K562 (cell line): ENCODE measurements at regions not wholly inside any gene's neighbourhood (a gene's known extent, or its start where the extent isn't known, plus 50 kb on each side); places are given as distances from the start of the nearest gene placed in this dataset.

Experiments used
- ARNT ChIP-seq, 2 experiments: fragments of 450-650 bp; IDR thresholded peaks; 2 replicates each; pipeline ENCODE4 v1.6.1; 2016; ENCODE audit warnings: mild to moderate bottlenecking in 1 of 2
- BCOR ChIP-seq: fragments of 450-650 bp; IDR thresholded peaks from 2 replicates; pipeline ENCODE4 v1.6.1; 2016
- BRD9 ChIP-seq: fragments of 450-650 bp; IDR thresholded peaks from 2 replicates; pipeline ENCODE4 v1.6.1; 2018; ENCODE audit warnings: low read depth; ENCODE audit not compliant: partially characterized antibody
- CTBP1 ChIP-seq: fragments of 450-650 bp; IDR thresholded peaks from 2 replicates; pipeline ENCODE4 v1.6.1; 2016; ENCODE audit warnings: borderline replicate concordance
- ETV1 ChIP-seq: fragments of 450-650 bp; conservative IDR thresholded peaks from 2 replicates; pipeline ENCODE4 v1.6.1; 2016; ENCODE audit warnings: missing genetic modification characterization, control low read depth, low read depth, missing compliant biosample characterization
- ETV5 ChIP-seq: sonication (generic); formaldehyde crosslinking; IDR thresholded peaks from 2 replicates; pipeline ENCODE4 v1.4.0; 2020; ENCODE audit warnings: low read depth, mild to moderate bottlenecking, missing genetic modification reagents
- HDAC2 ChIP-seq: fragments of 450-650 bp; IDR thresholded peaks from 2 replicates; pipeline ENCODE4 v1.6.1; 2016; ENCODE audit warnings: mild to moderate bottlenecking
- HDAC6 ChIP-seq: IDR thresholded peaks from 2 replicates; pipeline ENCODE4 v1.6.1; 2012; ENCODE audit warnings: low read depth, mild to moderate bottlenecking, control low read depth, inconsistent platforms, low read length, moderate library complexity
- HNRNPK ChIP-seq: fragments of 200-400 bp; formaldehyde crosslinking; IDR thresholded peaks from one replicate; pipeline ENCODE4 v1.6.1; 2018; ENCODE audit warnings: mild to moderate bottlenecking, low read depth, low read length; ENCODE audit not compliant: poor library complexity, severe bottlenecking
- SAP30 ChIP-seq: fragments of 200-600 bp; sonication (generic); IDR thresholded peaks from 2 replicates; pipeline ENCODE4 v1.6.1; 2012; ENCODE audit warnings: borderline replicate concordance, low read depth, mild to moderate bottlenecking, moderate library complexity, low read length, control low read depth, inconsistent platforms; ENCODE audit not compliant: insufficient read depth, poor library complexity, severe bottlenecking
- SP2 ChIP-seq: IDR thresholded peaks from 2 replicates; pipeline ENCODE4 v1.6.1; 2011; ENCODE audit warnings: mild to moderate bottlenecking, low read depth, low read length, moderate library complexity; ENCODE audit not compliant: poor library complexity, severe bottlenecking; ENCODE audit errors: extremely low read depth
- TEAD4 ChIP-seq, 2 experiments: sonication (generic) in 1 of 2; formaldehyde crosslinking in 1 of 2; IDR thresholded peaks; 2 replicates each; pipeline versions ENCODE4 v1.6.1 to v1.8.0; 2012 to 2022; ENCODE audit warnings: borderline replicate concordance in 1 of 2, inconsistent platforms in 1 of 2, low read length in 1 of 2, mild to moderate bottlenecking in 1 of 2, missing genetic modification reagents in 1 of 2
- ZNF23 ChIP-seq: fragments of 250-450 bp; sonication (Bioruptor Pico); IDR thresholded peaks from 2 replicates; pipeline ENCODE4 v1.4.0; 2020; ENCODE audit warnings: mild to moderate bottlenecking
- ZNF384 ChIP-seq: IDR thresholded peaks from 2 replicates; pipeline ENCODE4 v1.6.1; 2012; ENCODE audit warnings: low read depth, low read length, improper control_type of control experiment
- TF ChIP-seq, protein P1 (sequence below): sonication (generic); formaldehyde crosslinking; IDR thresholded peaks from 2 replicates; pipeline ENCODE4 v1.8.1; 2023; ENCODE audit warnings: mild to moderate bottlenecking, missing genetic modification reagents
- TF ChIP-seq, protein P2 (sequence below), 2 experiments: fragments of 450-650 bp; formaldehyde crosslinking in 1 of 2; IDR thresholded peaks; 2 replicates each; pipeline versions ENCODE4 v1.4.0 to v1.6.1; 2014 to 2020; ENCODE audit warnings: mild to moderate bottlenecking in 2 of 2, borderline replicate concordance in 1 of 2, low read depth in 1 of 2
- TF ChIP-seq, protein P3 (sequence below): fragments of 250-450 bp; sonication (Bioruptor Pico); IDR thresholded peaks from 2 replicates; pipeline ENCODE4 v1.4.0; 2020; ENCODE audit warnings: mild to moderate bottlenecking

DNA sequence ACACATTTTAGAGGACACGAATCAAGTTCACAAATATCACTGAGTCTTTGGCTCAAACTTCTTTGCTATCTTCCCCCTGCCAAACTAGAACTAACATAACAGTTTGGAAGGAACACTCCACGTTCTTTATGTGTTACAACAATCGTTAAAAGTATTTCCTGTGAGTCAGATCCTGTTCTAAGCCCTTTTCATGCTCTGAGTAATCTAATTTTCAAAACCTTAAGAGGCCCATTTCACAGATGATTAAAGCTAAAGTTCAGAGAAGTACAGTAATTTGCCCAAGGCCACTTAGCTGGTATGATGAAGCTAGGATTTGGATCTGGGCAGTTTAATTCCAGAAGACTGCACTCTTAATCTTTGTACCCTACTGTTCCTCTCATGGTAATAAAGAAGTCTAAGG is 854.4 kb upstream of the INTU start (continued):
- TF ChIP-seq ZNF23 (CRISPR knock-in tag): no peak
- TF ChIP-seq, protein P1, sequence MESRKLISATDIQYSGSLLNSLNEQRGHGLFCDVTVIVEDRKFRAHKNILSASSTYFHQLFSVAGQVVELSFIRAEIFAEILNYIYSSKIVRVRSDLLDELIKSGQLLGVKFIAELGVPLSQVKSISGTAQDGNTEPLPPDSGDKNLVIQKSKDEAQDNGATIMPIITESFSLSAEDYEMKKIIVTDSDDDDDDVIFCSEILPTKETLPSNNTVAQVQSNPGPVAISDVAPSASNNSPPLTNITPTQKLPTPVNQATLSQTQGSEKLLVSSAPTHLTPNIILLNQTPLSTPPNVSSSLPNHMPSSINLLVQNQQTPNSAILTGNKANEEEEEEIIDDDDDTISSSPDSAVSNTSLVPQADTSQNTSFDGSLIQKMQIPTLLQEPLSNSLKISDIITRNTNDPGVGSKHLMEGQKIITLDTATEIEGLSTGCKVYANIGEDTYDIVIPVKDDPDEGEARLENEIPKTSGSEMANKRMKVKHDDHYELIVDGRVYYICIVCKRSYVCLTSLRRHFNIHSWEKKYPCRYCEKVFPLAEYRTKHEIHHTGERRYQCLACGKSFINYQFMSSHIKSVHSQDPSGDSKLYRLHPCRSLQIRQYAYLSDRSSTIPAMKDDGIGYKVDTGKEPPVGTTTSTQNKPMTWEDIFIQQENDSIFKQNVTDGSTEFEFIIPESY (CRISPR knock-in tag): no peak
- no peak for TF ChIP-seq SP2
- peak; percentile 36 for TF ChIP-seq BRD9
- no peak for TF ChIP-seq CTBP1
- TF ChIP-seq HDAC6: no peak
- TF ChIP-seq BCOR: peak; percentile 84
- peak; percentile 82 for TF ChIP-seq ETV1 (tag)
- TF ChIP-seq TEAD4 (IDR thresholded peaks at IDR 0.05; ENCODE audit: low read length): peak; percentile 12; the same call in 1 of the 2 replicates
- TF ChIP-seq TEAD4 (CRISPR knock-in tag; IDR thresholded peaks at IDR 0.05; ENCODE audit: borderline replicate concordance): no peak
- TF ChIP-seq ZNF384: no peak
- TF ChIP-seq, protein P2, sequence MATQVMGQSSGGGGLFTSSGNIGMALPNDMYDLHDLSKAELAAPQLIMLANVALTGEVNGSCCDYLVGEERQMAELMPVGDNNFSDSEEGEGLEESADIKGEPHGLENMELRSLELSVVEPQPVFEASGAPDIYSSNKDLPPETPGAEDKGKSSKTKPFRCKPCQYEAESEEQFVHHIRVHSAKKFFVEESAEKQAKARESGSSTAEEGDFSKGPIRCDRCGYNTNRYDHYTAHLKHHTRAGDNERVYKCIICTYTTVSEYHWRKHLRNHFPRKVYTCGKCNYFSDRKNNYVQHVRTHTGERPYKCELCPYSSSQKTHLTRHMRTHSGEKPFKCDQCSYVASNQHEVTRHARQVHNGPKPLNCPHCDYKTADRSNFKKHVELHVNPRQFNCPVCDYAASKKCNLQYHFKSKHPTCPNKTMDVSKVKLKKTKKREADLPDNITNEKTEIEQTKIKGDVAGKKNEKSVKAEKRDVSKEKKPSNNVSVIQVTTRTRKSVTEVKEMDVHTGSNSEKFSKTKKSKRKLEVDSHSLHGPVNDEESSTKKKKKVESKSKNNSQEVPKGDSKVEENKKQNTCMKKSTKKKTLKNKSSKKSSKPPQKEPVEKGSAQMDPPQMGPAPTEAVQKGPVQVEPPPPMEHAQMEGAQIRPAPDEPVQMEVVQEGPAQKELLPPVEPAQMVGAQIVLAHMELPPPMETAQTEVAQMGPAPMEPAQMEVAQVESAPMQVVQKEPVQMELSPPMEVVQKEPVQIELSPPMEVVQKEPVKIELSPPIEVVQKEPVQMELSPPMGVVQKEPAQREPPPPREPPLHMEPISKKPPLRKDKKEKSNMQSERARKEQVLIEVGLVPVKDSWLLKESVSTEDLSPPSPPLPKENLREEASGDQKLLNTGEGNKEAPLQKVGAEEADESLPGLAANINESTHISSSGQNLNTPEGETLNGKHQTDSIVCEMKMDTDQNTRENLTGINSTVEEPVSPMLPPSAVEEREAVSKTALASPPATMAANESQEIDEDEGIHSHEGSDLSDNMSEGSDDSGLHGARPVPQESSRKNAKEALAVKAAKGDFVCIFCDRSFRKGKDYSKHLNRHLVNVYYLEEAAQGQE (IDR thresholded peaks at IDR 0.05; ENCODE audit: borderline replicate concordance): no peak
- TF ChIP-seq, protein P2 (CRISPR knock-in tag; IDR thresholded peaks at IDR 0.05; ENCODE audit: low read depth): no peak
- TF ChIP-seq, protein P3, sequence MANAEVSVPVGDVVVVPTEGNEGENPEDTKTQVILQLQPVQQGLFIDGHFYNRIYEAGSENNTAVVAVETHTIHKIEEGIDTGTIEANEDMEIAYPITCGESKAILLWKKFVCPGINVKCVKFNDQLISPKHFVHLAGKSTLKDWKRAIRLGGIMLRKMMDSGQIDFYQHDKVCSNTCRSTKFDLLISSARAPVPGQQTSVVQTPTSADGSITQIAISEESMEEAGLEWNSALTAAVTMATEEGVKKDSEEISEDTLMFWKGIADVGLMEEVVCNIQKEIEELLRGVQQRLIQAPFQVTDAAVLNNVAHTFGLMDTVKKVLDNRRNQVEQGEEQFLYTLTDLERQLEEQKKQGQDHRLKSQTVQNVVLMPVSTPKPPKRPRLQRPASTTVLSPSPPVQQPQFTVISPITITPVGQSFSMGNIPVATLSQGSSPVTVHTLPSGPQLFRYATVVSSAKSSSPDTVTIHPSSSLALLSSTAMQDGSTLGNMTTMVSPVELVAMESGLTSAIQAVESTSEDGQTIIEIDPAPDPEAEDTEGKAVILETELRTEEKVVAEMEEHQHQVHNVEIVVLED: peak; percentile 10; the same call in 1 of the 2 replicates
- TF ChIP-seq HDAC2: peak; percentile 72; the same call in 1 of the 2 replicates
- TF ChIP-seq ETV5: peak; percentile 50; the same call in 1 of the 2 replicates
- TF ChIP-seq SAP30: no peak
- no peak for TF ChIP-seq HNRNPK
- TF ChIP-seq ARNT (IDR thresholded peaks at IDR 0.05): peak in 1 of 2 experiments; percentile 45; a peak in 1 of 4 replicates
